HL-60/S4 treated with retinoic acid at 250 ng/mL for 4 days and 3 days (cell line): ENCODE measurements at regions not wholly inside any gene's neighbourhood (a gene's known extent, or its start where the extent isn't known, plus 50 kb on each side); places are given as distances from the start of the nearest gene placed in this dataset.

Experiments used
- in situ Hi-C: fragments of 300-500 bp; cut with MboI; formaldehyde crosslinking; loops from 2 replicates; pipeline ENCODE4 v1.7.0; 2022; ENCODE audit warnings: low sequenced_read_pairs

DNA sequence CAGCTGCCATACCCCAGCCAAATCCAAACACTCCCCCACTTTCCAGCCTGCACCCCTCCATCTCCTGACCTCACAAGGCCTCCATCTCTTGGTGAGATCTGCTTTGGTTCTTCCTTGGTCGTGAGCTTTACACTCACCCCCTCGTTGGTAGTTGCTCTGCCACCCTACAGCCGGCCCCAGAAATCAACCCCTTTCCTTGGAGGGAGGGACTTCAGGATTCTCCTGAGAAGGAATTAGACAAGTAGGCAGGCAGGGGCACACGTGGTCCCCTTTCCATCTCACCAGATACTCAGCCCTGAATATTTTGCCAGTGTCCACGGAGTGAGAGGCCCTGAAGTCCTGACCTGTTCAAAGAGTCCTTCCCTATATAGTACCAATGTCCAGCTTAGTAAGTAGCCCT, 120.0 kb upstream of the PWP1 start:
- in situ Hi-C loops = no loop called here

- in situ Hi-C loops = no loop called here
Measured at GRCh38 chr12:107567876-107568619, 117.6 kb upstream of the PWP1 start.

DNA sequence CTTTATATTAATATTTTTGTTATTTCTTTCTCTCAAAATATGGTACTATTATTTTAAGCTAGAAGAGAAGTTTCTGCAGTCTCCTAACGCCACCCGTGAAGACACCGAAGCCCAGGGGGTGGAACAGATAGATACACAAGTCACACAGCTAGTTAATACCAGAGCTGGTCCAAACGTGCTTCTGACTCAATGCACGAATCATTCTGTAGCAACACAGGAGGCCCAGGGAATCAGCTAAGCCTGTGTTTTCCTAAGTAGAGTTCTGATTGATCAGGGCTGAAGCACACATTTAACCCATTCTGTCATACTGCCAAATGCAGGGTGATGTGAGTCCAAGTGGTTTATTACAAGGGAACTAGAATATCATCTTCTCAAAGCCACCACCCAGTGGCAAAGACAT, 116.9 kb upstream of the PWP1 start:
- in situ Hi-C loops = no loop called here

DNA sequence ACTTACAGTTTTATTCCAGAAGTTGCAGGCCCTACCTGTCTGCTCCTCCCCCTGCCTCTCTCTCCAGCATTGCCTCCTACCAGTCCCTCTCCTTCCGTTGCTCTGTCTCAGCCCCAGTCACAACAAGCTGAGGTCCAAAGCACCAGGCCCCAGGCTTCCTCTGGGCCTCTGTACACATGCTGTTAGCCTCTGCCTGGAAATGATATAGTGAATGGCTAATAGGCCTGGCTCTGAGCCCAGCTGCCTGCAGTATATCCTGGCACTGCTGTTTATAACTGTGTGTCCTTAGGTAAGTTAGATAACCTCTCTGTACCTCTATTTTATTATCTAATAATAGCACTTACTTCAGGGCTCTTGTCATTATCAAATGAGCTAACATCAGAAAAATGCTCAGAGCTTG, 114.9 kb upstream of the PWP1 start:
- in situ Hi-C loops = no loop called here

DNA sequence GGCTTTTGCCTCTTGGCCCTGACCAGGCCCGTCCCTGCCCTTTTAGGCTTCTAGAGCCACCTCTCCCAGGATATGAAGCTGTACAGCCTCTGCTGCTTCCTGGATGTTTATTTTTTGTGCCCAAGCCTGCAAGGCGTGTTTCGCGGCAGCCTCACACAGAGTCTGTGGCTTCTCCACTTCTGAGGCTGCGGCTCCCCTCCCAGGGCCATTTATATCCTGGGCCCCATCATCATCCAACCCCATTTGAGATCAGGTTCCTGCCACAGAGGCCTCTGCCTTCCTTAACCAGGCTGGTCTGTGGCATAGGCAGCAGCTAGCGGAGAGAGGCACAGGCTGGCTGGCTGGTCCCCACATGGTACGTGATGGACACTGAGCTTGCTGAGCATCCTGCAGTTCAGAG, 114.1 kb upstream of the PWP1 start:
- in situ Hi-C loops = no loop called here

DNA sequence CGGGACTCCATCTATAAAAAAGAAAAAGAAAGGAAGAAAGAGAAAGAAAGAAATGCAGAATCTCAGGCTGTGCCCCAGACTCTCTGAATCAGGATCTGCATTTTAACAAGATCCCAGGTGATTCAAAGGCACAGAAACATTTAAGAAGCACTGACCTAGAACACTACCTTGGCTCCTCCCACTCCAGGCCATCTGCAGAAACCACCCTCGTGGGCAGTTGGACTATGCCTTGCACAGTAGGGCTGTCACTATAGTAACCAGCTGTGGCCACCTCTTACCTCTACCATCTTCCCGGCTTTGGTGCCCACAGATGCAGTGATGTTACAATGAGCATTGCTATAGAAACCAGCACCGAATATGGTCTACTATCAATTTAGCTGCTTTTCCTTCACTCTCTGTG, 110.9 kb upstream of the PWP1 start:
- in situ Hi-C loops = no loop called here

DNA sequence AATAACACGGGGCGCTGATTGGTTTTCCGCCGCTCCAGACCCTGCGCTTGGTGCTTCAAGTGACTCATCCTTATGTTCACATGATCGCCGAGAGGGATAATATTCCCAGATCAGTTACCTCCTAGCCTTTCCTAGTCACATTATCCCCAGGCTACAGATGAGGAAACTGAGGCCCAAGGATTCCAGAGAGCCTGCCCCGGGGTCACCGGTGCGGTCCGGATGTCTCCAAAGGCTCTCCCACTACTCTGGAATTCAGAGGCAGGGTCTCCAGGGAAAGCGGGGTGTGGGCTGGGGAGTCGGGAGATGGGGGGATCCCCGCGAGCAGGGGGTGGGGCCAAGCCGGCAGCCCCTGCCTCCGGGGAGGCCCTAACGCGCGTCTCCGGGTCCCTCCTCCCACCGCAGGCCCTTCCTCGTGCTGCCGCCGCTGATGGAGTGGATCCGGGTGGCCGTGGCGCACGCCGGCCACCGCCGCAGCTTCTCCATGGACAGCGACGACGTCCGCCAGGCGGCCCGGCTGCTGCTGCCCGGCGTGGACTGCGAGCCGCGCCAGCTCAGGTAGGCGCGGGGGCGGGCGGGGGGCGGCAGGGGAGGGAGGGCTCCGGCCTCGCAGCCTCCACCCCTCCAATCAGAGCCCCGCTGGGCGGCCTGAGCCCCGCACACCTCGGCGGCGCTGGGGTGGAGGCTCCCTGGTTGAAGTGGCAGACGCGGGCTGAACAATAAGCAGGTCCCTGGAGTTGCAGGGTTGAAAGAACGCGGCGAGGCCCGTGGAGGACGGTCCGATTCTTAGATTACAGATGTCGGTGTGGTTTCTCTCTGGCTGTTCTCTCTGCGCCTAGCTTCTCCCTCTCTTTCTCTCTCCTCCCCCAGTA, 104.6 kb upstream of the PWP1 start:
- in situ Hi-C loops = no loop called here

DNA sequence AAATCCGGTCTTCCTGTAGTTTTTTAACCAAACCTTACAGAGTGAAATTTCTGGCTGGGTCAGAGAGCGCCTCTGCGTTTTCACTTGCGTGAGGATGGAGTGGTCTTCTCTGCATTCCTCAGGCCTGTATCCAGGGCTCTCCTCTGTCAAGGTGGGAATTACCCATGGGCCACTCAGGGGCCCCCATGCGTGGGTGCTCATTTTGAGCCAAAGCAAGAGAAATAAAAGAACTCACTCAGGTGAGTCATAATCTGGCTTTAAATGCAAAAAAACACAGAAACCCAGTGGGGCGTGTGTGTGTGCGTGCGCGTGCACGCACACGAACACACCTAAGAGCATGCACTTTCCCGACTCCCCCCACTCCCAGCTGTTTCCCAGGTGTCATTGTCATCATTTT, 104.0 kb upstream of the PWP1 start:
- in situ Hi-C loops = no loop called here

GRCh38 chr12:107583551-107583950, 102.0 kb upstream of the PWP1 start:
- in situ Hi-C loops = no loop called here

DNA sequence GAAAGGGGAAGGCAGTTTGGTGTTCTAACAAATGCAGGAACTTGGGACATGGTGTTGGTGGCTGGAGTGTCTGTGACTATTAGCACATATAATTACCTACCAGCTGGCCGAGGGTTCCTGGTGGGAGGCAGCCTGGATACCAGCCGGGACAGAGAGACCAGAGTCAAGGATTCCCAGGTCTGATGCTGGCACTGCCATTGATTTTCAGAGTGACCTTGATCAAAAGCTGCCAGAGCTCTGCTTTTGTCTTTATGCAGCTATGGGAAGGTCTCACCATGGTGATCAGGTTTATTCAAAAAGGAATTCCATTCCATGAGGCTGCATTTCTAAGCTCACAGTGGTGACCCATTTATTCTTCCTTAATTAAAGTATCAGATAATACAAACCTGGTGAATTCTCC, 101.0 kb upstream of the PWP1 start:
- in situ Hi-C loops = no loop called here

GRCh38 chr12:107586256-107586970, 99.2 kb upstream of the PWP1 start:
- in situ Hi-C loops = no loop called here

DNA sequence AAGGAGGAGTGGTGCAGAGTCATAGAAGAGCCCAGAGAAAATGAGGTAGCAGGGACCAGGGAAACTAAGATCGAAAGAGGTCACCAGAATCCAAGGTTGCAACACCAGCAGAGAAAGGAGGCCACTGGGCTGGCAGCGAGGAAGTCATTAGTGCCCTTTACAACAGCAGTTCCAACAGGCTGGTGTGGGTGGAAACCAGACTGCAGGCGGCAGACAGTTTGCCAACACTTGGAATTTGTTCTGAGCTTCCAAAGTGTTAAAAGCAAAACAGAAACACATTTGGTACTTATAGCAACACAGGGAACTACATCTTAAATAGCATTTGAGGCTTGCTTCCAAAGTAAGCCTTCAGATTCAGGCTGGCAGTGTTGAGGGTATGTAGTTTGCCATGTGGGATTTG, 95.2 kb upstream of the PWP1 start:
- in situ Hi-C loops = no loop called here

DNA sequence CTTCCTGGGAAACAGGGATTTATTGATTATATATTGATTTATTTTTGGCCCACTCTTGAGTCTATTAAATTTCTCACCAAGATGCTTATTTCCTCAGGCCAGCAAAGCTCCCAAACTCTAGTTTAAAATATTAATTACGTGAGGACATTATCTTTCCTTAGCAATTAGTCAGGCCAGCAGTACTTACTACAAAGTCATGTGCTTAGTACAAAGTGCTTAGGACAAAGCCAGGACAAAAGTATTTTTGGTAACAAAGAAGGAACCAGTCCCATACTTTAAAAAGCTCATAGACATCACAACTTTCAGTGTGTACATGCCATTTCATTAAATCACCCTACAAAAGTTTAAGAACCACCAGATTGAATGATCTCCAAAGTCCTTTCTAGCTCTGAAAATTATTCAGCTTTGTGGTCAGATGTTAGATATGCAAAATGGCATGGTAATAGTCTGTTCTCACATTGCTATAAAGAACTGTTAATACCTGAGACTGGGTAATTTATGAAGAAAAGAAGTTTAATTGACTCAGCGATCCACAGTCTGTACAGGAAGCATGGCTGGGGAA, 94.7 kb upstream of the PWP1 start:
- in situ Hi-C loops = no loop called here

- in situ Hi-C loops = no loop called here
Measured at GRCh38 chr12:107593713-107594381, 91.8 kb upstream of the PWP1 start.

GRCh38 chr12:107594995-107595394, 90.6 kb upstream of the PWP1 start:
- in situ Hi-C loops = no loop called here

- in situ Hi-C loops = no loop called here
Measured at GRCh38 chr12:107597695-107598410, 87.7 kb upstream of the PWP1 start.

- in situ Hi-C loops = no loop called here
Measured at GRCh38 chr12:107598906-107599305, 86.7 kb upstream of the PWP1 start.

GRCh38 chr12:107600581-107601144, 84.9 kb upstream of the PWP1 start:
- in situ Hi-C loops = no loop called here

DNA sequence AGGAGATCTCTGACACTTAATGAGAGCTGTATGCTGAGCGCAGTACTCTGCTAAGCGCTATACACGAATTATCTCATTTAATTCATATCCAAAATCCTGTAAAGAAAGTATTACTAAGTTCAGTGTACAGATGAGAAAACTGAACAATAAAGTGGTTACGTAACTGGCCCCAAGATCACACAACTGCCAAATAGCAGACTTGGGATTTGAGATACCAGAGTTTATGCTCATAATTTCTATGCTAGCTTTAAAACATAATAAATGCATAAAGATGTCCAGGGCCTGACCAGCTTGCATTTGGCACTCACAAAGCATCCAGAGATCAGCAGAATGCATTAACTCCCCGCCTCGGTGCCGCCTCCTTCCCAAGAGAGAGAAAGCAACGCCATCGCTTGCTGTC, 83.2 kb upstream of the PWP1 start:
- in situ Hi-C loops = no loop called here

GRCh38 chr12:107605293-107605692, 80.3 kb upstream of the PWP1 start:
- in situ Hi-C loops = no loop called here
